Cardiac septum (tissue), 1 donor: ENCODE measurements at regions not wholly inside any gene's neighbourhood (a gene's known extent, or its start where the extent isn't known, plus 50 kb on each side); places are given as distances from the start of the nearest gene placed in this dataset.
"Not testable (repeated sequence)": the region's sequence is repeated elsewhere in the genome, so short reads cannot be mapped to it uniquely, and the experiment has no call there.

Experiments used
- DNase-seq: peaks from one replicate; pipeline ENCODE4 v3.0.0-alpha.2; 2020; ENCODE audit warnings: low spot score
- intact Hi-C: fragments of 100-400 bp; cut with DNase I; formaldehyde crosslinking; loops from one replicate; pipeline ENCODE4 v1.14.0; 2022
- donor health status: DM: no; HTN: no; CAD: no.

DNA sequence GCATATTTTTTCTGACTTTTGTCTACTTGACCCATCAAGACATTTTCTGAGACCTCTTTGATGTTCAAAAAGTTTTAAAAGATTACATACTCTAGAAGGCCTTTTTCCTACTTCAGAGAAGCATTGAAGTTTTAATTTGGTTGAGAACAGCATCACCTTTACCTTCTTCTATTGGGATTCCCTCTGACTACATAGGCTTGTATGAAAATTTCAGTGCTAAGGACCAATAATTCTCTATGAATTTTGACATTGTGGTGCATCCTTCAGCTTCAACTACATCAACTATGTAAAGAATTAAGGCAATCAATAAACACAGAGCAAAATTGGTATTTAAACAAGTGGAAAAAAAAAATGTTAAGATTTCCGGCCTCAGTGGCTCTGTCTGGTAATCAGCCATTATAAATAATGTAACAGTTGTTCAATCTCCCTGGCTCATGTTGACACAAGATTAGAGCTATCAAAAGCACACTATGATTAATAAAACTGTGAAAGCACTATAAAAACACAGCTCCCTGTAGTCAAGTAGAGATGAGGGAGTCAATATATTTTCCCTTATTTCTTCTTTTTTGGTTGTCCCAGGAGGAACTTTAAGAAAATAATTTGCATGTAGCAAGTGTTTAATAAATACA lies 627.0 kb upstream of the SYT4 start:
- DNase-seq = no peak
- intact Hi-C loops = no loop called here

DNA sequence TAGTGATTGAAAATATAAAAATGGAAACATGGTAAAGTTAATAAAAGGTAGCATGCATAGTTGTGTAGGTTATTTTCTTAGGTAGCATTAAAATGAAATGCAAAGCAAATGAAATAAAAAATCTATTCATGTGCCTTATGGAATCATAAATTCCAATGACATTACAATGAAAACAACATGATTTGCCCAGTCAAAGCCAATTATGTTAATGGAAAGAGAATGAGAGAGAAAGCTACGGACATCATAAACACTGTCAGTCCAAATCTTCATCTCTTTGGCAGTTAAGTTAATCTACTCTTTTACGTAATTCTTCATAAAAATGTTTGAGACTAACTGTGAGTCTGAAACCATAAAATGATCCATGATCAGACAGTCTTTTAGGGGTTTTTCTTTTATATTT lies 636.7 kb upstream of the SYT4 start:
- DNase-seq = no peak
- intact Hi-C loops = no loop called here

DNA sequence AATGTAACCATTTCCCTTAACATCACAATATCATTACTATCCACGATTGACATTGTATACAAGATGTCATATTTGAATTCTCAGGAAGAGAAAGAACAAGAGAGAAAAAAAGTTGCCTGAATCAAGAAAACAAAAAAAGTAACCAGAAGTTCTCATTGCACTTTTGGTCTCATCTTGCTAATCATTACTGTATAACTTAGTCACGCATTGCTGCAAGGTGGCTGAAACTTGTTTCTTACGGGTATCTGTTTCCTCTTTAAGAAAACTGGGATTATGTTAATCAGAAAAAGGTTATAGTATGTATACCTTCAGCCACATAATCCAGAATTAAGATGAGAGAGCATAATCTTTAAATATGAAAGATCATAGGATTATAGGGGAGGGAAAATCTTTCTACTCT lies 639.7 kb upstream of the SYT4 start:
- intact Hi-C loops = no loop called here
- no peak for DNase-seq

DNA sequence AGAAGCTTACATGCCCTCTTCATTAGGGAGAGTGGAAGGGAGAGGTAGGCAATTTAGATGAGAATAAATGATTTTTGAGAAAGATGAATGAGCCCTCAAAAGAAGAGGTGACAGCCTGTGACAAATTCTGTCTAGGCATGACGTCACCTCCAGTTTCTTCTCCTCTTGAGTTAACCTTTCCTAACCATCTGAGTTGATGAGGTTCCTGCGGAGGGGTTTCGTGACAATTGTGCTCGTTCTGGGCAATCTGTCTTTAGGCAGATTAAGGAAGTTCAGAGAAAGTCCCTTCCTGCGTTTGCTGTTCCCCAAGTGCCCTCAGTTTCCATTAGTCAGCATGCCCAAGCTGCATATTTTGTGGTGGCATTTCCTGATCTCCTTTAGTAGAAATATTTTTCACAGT lies 640.2 kb upstream of the SYT4 start:
- intact Hi-C loops = no loop called here
- DNase-seq = no peak

DNA sequence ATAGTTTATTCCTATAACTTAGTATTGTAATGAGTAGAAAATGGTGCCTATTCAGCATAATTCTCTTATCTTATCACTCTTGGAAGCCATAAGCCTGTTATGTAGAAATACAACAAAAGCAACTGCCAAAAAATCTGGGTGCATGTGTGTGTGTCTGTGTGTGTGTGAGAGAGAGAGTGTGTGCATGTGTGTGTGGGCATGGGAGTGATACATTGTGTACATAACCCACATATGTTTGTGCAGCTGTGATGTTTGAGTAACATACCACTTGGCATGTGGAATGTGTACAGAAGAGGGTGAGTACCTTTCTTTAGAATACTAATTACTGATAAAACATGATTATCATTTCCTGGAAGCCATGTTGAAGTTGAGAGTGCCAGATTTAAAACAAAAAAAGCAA lies 642.3 kb upstream of the SYT4 start:
- intact Hi-C loops = no loop called here
- DNase-seq = no peak

DNA sequence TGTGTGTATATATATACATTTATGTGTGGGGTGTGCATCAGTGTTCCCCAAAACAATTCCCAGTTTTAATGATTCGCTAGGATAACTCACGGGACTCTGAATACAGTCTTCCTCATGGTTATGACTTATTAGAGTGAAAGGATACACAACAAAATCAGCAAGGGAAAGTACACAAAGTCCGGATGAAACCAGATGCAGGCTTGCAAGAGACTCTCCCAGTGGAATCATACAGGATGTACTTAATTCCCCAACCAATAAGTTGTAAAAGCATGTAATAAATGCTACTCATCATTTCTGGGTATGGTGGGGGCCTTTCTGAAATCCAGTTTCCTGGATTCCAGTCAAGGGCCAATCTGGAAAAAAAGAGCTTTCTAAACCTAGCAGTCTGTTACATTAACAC lies 654.1 kb upstream of the SYT4 start:
- DNase-seq = no peak
- intact Hi-C loops = no loop called here

DNA sequence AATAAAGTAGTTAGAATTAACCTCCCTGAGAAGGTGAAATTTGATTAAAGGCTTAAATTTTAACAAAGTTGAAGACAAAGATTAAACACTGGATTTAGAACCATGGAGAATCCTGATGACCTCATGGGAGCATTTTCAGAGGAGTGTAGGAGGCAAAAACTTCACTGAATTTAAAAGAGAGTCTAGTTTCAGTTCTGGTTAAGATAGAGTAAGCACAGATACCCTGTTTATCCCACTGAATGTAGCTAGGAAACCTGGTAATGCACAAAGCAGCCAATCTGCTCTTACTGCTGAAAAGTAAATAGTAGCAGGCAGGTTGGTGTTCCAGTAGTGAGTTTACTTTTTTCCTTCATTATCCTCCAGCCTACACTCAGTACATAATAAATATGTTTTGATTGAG lies 654.9 kb upstream of the SYT4 start:
- no peak for DNase-seq
- intact Hi-C loops = no loop called here

DNA sequence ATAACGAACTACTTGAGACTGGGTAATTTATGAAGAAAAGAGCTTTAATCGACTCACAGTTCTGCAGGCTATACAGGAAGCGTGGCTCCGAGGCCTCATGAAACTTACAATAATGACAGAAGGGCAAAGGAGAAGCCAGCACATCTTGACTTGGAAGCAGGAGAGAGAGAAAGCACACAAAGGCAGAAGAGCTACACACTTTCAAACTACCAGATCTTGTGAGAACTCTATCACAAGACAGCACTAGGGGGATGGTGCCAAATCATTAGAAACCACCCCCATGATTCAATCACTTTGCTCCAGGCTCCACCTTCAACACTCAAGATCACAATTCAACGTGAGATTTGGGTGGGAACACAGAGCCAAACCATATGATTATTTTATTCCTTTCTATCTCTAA lies 655.9 kb upstream of the SYT4 start:
- no peak for DNase-seq
- intact Hi-C loops = no loop called here

DNA sequence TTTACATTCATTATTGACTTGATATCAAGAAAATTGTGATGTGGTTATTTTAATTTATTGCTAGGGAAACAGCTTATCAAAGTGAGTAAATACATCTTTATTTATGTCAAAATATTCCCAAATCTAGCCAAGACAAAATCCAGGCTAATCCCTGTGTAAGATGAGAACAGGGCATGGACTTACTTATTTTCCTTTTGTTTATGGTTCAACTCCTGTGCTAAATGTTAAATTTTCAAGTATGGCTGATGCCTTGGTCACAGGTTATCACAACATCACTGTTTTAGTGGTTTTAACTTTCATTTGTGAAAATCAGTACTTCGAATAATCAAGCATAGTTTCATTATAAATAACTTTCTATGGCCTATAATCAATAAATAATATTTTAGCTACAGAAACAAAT lies 657.0 kb upstream of the SYT4 start:
- intact Hi-C loops = no loop called here
- DNase-seq = no peak

DNA sequence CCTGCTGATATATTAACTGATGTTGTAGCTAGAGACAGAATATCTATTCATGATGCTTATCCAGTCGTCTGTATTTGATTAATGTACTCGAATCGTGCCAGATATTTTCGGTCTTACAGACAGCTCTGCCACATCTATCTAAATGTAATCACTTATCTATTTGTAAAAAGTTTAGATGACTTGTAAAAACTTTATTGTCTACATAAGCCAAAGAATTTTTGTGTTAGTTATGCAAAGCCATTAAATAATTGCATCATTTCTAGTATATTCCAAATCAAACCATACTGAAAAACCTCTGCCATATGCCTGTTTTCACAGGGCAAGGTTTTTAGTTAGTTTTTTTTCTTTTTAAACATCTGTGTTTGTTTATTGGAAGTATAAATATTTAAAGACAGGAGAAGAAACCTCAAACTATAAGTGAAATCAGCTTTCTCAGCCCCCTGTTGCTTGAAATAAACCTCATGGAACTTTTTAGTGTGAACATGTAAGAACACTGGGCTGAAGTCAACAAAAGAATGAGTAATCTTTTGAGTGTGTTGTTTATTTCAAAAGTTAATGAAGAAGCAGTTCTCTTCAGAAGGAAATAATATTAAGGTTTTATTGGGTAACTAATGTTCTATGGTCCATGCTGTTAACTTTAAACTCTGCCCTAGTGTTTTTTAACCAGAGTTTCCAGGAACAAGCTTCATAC lies 657.6 kb upstream of the SYT4 start:
- intact Hi-C loops = no loop called here
- no peak for DNase-seq

DNA sequence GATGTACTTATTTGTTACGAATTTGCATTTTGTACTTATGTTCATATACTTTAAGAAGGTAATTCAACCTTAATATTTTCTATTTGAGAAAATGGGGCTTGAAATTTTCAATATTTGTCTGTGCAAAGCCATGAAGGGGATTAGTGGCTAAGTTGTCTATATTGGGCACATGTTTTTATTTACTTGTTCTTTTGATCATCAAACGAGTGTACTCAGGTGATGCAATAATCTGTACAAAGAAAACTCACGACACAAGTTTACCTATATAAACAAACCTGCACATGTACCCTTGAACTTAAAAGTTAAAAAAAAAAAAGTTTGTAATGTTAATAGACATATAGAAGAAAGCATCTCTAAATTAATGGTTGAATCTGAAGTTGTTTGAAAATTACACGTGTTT lies 658.9 kb upstream of the SYT4 start:
- intact Hi-C loops = no loop called here
- DNase-seq = no peak

DNA sequence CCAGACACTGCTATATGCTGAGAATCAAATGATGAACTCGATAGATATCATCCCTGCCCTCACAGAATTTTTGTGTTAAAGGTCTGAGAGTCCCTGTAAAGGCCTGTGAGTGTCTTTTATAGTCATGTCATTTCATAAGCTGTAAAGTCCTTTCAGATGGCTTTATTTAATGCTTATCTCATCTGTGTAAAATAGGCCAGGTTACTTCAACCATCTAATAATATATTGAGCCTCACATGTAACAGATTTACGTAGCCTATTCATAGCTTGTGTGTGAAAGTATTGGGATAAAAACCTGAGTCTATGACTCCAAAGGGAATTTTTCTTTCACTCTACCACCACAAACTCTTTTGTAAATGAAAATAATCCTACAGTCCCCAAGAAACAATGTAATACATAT lies 672.0 kb upstream of the SYT4 start:
- no peak for DNase-seq
- intact Hi-C loops = no loop called here

DNA sequence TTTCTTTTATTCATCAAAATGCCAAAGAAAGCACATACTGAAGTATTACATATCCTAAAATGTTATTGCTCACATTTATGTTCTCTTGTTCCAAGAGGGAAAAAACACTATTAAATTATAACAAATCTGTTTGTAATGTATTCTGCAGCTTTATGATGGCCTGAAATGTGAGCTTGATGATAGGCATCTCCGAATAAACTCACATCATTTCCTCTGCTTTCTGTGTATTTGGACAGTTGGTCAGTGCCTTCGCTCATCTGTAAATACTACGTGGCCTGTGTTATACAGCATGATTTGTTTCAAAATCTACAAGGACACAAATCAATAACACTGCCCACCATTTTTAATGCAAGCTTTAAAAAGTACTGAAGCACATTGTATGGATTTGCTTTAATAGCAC lies 672.8 kb upstream of the SYT4 start:
- no peak for DNase-seq
- intact Hi-C loops = no loop called here

DNA sequence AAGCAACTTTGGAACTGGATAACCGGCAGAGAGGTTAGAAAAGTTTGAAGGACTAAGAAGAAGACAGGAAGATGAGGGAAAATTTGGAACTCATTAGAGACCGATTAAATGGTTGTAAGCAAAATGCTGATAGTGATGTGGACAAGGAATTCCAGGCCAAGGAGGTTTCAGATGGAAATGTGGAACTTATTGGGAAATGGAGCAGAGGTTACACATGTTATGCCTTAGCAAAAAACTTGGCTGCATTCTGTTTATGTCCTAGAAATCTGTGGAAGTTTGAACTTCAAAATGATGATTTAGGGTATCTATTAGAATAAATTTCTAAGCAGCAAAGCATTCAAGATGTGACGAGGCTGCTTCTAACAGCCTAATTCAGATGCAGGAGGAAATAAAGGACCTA lies 675.1 kb upstream of the SYT4 start:
- intact Hi-C loops = no loop called here
- DNase-seq = no peak

DNA sequence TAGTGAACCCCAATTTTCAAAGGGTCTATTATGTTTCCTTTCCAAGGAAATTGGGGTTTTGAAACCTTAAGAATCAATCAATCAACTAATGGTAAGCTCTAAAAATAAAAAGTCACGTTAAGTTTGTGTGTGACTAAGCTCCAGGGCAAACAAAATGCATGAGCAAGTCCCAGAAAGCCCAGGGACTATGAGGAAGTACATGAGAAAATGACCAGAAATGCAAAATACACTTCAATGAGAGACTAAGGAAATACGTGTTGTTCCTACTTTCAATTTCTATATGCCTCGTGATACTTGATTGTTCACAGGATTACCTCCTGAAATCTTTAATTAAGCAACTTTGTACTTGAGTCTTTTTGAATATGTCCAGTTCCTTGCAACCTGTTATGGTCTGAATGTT lies 684.4 kb upstream of the SYT4 start:
- intact Hi-C loops = no loop called here
- no peak for DNase-seq

DNA sequence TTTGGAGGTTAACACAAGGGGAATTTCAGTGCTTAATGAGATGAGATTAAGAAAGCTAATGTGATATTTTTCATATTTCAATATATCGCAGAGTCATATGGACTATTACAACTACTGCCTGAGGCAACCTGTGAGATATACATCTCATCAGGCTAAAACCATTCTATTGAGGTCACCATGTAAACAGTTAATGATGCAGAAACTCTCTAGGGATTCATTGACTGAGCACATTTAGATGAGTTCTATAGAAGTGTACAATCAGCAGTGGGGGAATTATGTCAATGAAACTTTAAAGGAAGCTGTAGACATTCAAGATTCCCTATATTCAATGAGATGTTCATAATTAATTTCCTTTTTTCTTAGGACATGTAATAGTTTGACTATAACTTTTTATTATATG lies 687.4 kb upstream of the SYT4 start:
- DNase-seq = no peak
- intact Hi-C loops = no loop called here

DNA sequence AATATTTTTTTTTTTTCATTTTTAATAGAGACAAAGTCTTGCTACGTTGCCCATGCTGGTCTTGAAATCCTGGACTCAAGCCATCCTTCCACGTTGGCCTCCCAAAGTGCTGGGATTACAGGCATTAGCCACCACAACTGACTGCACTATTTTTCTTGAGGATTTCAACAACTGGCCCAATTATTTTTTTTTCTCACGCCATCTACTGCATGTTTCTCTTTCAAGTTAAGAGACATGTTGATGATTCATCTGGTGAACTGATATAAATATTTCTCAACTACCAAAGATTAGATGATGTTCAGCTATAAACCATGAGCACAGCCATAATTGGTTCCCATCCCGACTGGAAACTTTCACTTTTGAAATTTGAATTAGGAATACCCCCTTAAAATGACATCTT lies 688.4 kb upstream of the SYT4 start:
- intact Hi-C loops = no loop called here
- DNase-seq = no peak

DNA sequence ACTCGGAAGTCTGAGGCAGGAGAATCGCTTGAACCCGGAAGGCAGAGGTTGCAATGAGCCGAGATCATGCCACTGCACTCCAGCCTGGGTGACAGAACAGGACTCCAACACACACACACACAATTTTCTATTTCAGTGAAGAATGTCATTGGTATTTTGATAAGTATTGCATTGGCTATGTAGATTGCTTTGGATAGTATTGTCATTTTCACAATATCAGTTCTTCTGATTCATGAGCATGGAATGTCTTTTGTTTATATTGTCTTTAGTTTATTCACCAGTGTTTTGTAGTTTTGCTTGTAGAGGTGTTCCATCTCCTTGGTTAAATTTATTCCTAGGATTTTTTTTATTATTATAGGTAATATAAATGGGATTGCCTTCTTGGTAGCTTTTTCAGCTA lies 693.4 kb upstream of the SYT4 start:
- no peak for DNase-seq
- intact Hi-C loops = no loop called here

DNA sequence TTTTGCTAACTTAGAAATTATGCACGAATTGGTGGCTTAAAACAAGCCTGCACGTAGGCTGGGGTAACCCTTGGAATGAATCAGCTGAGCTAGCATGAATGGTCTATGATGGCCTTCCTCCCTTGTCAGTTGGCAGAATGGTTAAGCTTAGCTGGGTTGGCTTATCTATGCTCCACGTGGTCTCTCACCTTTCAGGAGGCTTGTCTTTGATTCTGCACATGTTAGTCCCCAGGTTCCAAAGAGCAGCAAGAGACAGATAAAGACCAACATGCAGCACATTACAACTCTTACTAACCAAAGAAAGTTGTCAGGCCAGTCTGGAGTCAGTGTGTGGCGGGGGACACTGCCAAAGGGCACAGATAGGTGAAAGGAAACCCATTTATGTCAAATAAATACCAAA lies 700.9 kb upstream of the SYT4 start:
- DNase-seq = no peak
- intact Hi-C loops = no loop called here

DNA sequence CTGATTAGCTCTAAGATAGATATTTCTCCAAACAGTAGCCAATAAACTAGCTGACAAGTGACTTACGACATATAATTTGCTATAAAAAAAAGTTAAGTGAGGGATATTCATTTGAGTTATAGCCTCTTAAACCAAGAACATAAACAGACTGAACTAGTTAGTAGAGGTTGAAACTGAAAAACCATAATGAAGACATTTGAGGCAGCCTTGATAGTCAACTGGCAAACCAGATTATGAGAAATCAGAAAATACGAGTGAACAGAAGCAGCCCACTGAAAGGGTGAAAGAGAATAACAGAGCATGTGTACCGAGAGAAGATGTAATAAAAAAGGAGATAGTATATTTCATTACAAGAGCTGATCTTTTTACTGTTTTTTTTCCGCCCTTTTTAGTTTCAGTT lies 698.1 kb upstream of the SETBP1 start:
- DNase-seq = no peak
- intact Hi-C loops = no loop called here

DNA sequence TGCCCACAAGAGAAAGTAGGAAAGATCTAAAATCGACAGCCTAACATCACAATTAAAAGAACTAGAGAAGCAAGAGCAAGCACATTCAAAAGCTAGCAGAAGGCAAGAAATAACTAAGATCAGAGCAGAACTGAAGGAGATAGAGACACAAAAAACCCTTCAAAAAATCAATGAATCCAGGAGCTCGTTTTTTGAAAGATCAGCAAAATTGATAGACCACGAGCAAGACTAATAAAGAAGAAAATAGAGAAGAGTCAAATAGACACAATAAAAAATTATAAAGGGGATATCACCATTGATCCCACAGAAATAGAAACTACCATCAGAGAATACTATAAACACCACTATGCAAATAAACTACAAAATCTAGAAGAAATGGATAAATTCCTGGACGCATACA lies 693.6 kb upstream of the SETBP1 start:
- intact Hi-C loops, DNase-seq: not testable (repeated sequence)

DNA sequence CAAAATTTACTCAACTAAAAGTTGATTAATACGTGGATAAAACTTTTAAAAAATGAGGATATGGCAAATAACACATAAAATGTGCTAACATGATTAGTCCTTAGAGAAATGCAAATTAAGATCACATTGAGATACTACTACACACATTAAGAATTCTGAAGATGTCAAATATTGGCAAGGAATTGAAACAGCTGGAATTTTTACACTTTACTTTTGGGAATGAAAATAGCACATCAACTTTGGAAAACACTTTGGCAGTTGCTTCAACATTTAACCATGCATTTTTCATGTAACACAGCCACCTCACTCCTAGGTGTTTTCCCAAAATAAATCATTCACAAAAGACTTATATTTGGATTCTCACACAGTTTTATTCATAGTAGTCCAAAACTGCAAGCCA lies 687.9 kb upstream of the SETBP1 start:
- intact Hi-C loops = no loop called here

More for the DNA sequence above, 687.9 kb upstream of the SETBP1 start:
- DNase-seq = no peak
